Germinal center (tissue), 1 donor: ENCODE measurements at regions not wholly inside any gene's neighbourhood (a gene's known extent, or its start where the extent isn't known, plus 50 kb on each side); places are given as distances from the start of the nearest gene placed in this dataset.
"Not testable (repeated sequence)": the region's sequence is repeated elsewhere in the genome, so short reads cannot be mapped to it uniquely, and the experiment has no call there.

Experiments
- DNase-seq: peaks from one replicate; pipeline ENCODE4 v3.0.0; 2012; ENCODE audit warnings: mixed read lengths, low spot score

- DNase-seq: no peak
These were observed 97.6 kb upstream of the SIM2 start for GRCh38 chr21:36601362-36601761.

DNA sequence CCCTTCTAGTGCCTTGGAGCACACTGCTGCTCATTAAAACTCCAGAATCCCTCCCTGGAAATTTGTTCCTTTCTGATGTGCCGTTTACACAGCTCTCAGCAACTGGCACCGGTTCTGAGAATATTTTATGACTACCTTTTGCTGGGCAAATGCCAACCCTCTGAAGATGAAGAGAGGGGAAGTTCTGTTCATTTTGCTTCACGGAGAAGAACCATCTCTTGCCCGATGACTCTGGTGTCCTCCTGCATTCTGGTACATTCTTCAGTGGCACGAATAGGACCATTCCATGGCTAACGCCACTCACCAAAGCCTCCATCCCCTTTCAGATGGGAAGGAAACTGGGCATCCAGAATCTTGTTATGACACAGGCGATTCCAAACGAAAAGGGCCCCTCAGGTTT is 96.2 kb upstream of the SIM2 start:
- DNase-seq: no peak

- no peak for DNase-seq
These were observed 95.7 kb upstream of the SIM2 start for GRCh38 chr21:36603221-36603620.

GRCh38 chr21:36605426-36605825 is 93.5 kb upstream of the SIM2 start:
- DNase-seq: no peak

DNA sequence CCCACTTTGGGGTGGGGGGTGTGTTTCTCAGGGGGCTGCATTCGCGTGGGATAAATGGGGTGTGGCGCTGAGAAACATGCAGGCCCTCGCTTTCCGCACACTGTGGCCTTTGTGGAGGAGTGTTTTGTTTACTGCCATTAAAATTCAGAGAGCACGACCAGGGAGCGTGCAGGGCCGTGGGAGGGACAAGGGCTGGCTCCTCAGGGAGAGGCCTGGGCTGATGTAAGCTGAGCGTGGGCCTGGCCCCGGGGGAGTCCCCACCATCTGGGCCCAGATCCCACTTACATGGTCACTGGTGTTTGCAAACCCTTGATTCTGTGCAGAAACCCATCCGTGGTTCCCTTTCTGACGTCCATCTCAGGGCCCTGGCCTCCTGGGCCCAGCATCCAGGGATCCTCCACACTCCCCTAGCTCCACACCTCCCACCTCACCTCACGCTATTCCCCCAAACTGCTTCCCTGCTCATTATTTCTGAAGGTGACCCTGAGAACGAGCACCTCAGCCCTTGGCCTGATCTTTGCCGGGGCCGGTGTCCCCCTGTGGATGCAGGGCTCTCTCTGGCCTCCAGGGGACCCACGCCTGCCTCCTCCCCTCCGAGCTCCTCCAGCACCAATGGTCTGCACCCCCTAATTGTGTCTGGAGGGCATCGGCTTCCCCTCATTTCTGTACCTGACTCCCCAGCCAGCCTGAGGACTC is 92.5 kb upstream of the SIM2 start:
- DNase-seq: no peak

DNA sequence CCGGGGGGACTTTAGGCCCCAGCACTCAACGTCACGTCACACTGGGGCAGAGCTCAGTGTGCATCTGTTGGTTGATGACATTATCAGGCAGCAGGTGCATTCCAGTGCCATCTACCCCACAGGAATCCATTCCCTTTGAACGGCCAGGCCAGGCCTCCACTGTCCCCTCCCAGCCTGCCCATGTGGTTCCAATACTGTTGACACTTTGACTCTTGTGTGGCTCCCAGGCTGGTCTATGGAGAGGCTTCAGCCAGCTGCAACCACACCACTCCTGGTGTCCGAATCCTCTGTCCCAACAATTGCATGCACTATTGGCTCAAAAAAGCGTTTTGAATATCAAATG is 92.0 kb upstream of the SIM2 start:
- DNase-seq: no peak

- DNase-seq: no peak
These were observed 90.6 kb upstream of the SIM2 start for GRCh38 chr21:36608041-36608896.

DNA sequence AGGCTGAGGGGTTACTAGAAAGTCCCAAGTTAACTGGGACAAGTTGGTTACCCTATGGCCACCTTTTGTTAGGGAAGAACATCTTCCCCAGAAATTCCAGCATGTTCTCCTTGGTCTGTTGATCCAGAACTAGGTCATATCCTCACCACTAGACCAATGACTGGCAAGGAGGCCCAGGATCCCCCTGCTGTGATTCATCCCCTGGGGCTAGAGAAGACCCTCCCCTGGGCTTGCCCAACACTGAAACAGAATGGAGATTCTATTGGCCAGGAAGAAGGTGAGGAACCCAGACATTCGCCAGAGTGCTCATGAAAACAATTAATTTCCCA is 90.1 kb upstream of the SIM2 start:
- no peak for DNase-seq

- DNase-seq: no peak
These were observed 89.3 kb upstream of the SIM2 start for GRCh38 chr21:36609654-36610053.

GRCh38 chr21:36610201-36610600 is 88.7 kb upstream of the SIM2 start:
- no peak for DNase-seq

GRCh38 chr21:36610935-36611334 is 88.0 kb upstream of the SIM2 start:
- DNase-seq: no peak

- no peak for DNase-seq
These were observed 87.5 kb upstream of the SIM2 start for GRCh38 chr21:36611379-36611778.

GRCh38 chr21:36613059-36613458 is 85.9 kb upstream of the SIM2 start:
- no peak for DNase-seq

DNA sequence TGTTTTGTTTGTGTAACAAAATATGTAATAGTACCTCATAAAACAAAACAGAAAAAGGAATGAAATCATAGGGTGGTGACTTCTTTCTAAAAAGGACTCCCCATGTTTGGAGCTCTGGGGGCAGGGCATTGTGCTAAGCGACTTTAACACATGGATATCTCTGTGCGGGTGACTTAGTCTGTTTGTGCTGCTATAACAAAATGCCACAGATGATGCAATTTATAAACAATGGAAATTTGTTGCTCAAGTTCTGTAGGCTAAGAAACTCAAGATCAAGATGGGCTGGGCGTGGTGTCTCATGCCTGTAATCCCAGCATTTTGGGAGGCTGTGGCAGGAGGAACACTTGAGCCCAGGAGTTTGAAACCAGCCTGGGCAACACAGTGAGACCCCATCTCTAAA is 85.4 kb upstream of the SIM2 start:
- DNase-seq: no peak

DNA sequence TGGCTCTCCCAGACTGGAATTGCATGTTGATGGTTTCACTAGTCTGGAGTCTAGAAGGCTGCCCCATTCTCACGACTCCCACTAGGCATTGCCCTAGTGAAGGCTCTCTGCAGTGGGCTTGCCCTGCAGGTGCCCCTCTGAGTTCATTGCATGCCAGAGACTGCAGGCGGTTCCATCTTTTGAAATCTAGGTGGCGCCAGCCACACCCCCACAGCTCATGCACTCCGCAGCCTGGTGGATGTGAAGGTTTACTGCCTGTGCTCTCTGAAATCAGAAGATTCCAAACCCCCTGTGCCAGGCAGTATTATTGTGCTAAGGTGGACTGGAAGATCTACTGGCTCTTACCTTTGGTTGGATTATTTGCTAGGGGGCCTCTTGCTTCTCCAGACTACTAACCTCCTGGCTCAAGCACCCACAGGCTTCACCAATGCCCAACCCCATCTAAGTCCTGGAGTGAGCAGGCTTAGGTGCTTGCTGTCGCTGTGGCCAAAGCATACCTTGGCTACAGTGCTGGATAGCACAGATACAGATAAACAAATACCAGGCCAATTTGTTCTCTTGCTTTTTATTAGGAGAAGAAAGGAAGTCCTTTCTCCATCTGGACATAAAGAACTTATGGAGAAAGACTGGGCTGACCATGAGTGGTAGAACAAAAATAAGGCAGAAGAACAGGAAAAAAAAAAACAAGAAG is 83.5 kb upstream of the SIM2 start:
- no peak for DNase-seq

GRCh38 chr21:36616773-36617172 is 82.1 kb upstream of the SIM2 start:
- not testable (repeated sequence) for DNase-seq

- not testable (repeated sequence) for DNase-seq
These were observed 77.1 kb upstream of the SIM2 start for GRCh38 chr21:36621794-36622193.

GRCh38 chr21:36624105-36624504 is 74.8 kb upstream of the SIM2 start:
- no peak for DNase-seq

DNA sequence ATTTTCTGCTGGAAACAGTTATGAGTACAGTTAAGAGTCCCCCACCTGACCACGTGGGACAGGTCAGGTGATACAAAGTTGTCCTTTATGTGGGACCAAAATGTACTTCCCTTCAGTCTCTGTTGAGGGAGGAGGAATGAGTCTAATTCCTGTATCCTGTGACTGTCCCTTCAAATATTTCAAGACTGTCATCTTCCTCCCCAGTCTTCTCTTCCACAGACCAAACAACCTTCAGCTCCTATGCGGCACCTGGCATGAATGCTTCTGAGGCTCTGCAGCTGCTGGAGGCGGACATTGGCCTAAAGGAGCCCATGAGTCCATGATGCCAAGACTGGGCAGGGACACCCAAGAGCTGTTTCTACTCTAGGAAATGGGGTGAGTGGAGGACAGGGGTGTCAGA is 72.1 kb upstream of the SIM2 start:
- DNase-seq: no peak

- DNase-seq: no peak
These were observed 71.7 kb upstream of the SIM2 start for GRCh38 chr21:36627242-36627641.

GRCh38 chr21:36628106-36628505 is 70.8 kb upstream of the SIM2 start:
- no peak for DNase-seq

DNA sequence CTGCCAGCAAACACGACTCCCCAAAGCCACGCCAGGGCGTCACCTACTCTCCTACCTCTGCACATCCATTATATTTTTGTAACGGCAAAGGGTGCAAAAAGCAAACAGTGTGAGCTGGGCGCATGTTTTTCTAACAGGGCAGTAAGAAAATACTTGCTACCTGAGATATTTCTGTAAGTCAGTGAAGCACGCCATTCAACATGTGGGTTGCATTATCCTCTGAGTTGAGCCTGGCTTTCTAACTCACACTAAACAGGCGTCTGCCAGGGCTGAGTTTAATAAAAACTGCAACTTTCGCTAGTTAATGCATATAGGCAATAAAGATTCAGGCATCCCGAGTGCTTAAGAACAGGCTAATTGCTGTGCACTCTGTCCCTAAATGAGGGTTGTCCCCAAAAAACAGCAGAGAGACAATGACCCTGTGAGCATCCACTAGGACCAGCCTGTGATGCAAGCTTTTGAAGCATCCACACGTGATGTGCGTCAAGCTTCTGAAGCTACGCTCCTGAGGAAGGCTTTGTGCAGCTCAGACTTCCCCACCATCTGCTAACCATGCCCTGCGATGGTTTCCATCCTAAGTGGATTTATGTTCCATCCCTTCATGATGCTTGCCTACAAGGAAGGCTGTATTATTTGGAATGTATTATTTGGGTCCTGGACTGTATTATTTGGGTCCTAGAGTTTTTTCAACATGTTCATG is 70.0 kb upstream of the SIM2 start:
- DNase-seq: no peak
